Vagina (tissue), 2 donors: ENCODE measurements at regions not wholly inside any gene's neighbourhood (a gene's known extent, or its start where the extent isn't known, plus 50 kb on each side); places are given as distances from the start of the nearest gene placed in this dataset. TPM values are rescaled to one million over a fixed set of nuclear protein-coding genes. Genes with fewer than 3 reads are reported as not detected.

Source experiments
- DNase-seq, 2 donors: peaks; one replicate each; pipeline ENCODE4 v3.0.0-alpha.2; 2017; ENCODE audit errors: extremely low spot score in 2 of 2
- H3K27ac ChIP-seq: fragments of 200-600 bp; sonication (generic); one replicate; pipeline ENCODE4 v1.5.1; 2019
- H3K27me3 ChIP-seq: fragments of 200-600 bp; sonication (generic); one replicate; pipeline ENCODE4 v1.5.1; 2019
- H3K36me3 ChIP-seq, 2 donors: fragments of 200-600 bp; sonication (generic); one replicate each; pipeline ENCODE4 v1.5.1; 2017 to 2019
- H3K4me1 ChIP-seq: fragments of 200-600 bp; sonication (generic); one replicate; pipeline ENCODE4 v1.5.1; 2019
- H3K4me3 ChIP-seq, 2 donors: fragments of 200-600 bp; sonication (generic); 1 replicate in 1 of 2; 2 replicates in 1 of 2; pipeline ENCODE4 v1.5.1; 2016 to 2019
- H3K9me3 ChIP-seq: fragments of 200-600 bp; sonication (generic); one replicate; pipeline ENCODE4 v1.5.1; 2019
- CTCF ChIP-seq, 3 experiments: fragments of 450-650 bp in 2 of 3; fragments of 200-600 bp in 1 of 3; sonication (generic) in 1 of 3; IDR thresholded peaks; one replicate each; pipeline ENCODE4 v1.5.1; 2017 to 2019; ENCODE audit warnings: antibody characterized with exemption in 3 of 3, mild to moderate bottlenecking in 2 of 3, moderate library complexity in 2 of 3
- POLR2A ChIP-seq, 2 donors: fragments of 450-650 bp; IDR thresholded peaks; one replicate each; pipeline ENCODE4 v1.6.1; 2017; ENCODE audit warnings: antibody characterized with exemption in 2 of 2, mild to moderate bottlenecking in 2 of 2, moderate library complexity in 2 of 2
- POLR2AphosphoS5 ChIP-seq, 2 donors: sonication (generic); formaldehyde crosslinking; IDR thresholded peaks; one replicate each; pipeline ENCODE4 v1.9.0; 2017; ENCODE audit warnings: antibody characterized with exemption in 2 of 2, mild to moderate bottlenecking in 2 of 2, low read depth in 1 of 2; ENCODE audit not compliant: insufficient read depth in 1 of 2
- intact Hi-C: fragments of 100-400 bp; cut with DNase I; formaldehyde crosslinking; loops from one replicate; pipeline ENCODE4 v1.15.1; 2023
- microRNA-seq: library from miRNA; unstranded; fragments of <30 nt; microRNA quantifications from one replicate; pipeline ENCODE4, GENCODE V29; 2017; ENCODE audit warnings: borderline number of aligned reads, borderline replicate concordance
- small RNA-seq: library from RNA; depleted of rRNA; stranded (forward); fragments of <200 nt; gene quantifications from one replicate; pipeline ENCODE3, GENCODE V24; 2016

- no peaks in the 10 kb centered on the region for H3K27me3 ChIP-seq
- H3K9me3 ChIP-seq = no peaks in the 10 kb centered on the region
- no peak for DNase-seq
- intact Hi-C loops = no loop called here
- no peaks in the 10 kb centered on the region for H3K4me1 ChIP-seq
- no peak overlapping the region for H3K4me3 ChIP-seq
- TF ChIP-seq POLR2AphosphoS5 (IDR thresholded peaks at IDR 0.05; ENCODE audit: insufficient read depth in 1 of 2, low read depth in 1 of 2) (no peak), POLR2A (IDR thresholded peaks at IDR 0.05) (no peak), CTCF (IDR thresholded peaks at IDR 0.05) (no peak)
- no peaks in the 10 kb centered on the region for H3K36me3 ChIP-seq
- H3K27ac ChIP-seq = no peak overlapping the region
These were observed 70.2 kb upstream of the ADGRL3 start for GRCh38 chr4:61129971-61130370.

GRCh38 chr4:61143461-61143860 lies 56.7 kb upstream of the ADGRL3 start:
- DNase-seq = no peak

GRCh38 chr4:61149278-61149677 lies 50.8 kb upstream of the ADGRL3 start:
- DNase-seq = no peak
- Histone ChIP-seq H3K4me1 (no peaks in the 10 kb centered on the region), H3K27me3 (no peaks in the 10 kb centered on the region), H3K27ac (no peak overlapping the region), H3K4me3 (no peak overlapping the region), H3K9me3 (no peaks in the 10 kb centered on the region), H3K36me3 (no peaks in the 10 kb centered on the region)
- intact Hi-C loops = no loop called here
- TF ChIP-seq POLR2AphosphoS5 (IDR thresholded peaks at IDR 0.05; ENCODE audit: insufficient read depth in 1 of 2, low read depth in 1 of 2) (no peak), CTCF (IDR thresholded peaks at IDR 0.05) (no peak)

More at GRCh38 chr4:61143461-61143860, 56.7 kb upstream of the ADGRL3 start:
- no peak for TF ChIP-seq POLR2A (IDR thresholded peaks at IDR 0.05)
- TF ChIP-seq POLR2AphosphoS5 (IDR thresholded peaks at IDR 0.05; ENCODE audit: insufficient read depth in 1 of 2, low read depth in 1 of 2) = no peak
- no peak for TF ChIP-seq CTCF (IDR thresholded peaks at IDR 0.05)
- Histone ChIP-seq H3K4me1 (no peaks in the 10 kb centered on the region), H3K27ac (no peak overlapping the region), H3K9me3 (no peaks in the 10 kb centered on the region), H3K27me3 (no peaks in the 10 kb centered on the region), H3K36me3 (no peaks in the 10 kb centered on the region), H3K4me3 (no peak overlapping the region)
- intact Hi-C loops = no loop called here

Small RNAs in the stretch of these regions (microRNA-seq; reads per million reads assigned to microRNA genes)
- gene MIR548AG1 = not detected

Small RNAs in the stretch of these regions (small RNA-seq; reads per million reads assigned to genes)
- gene MIR548AG1 (not detected), gene RF00019 (not detected), gene RNU6-1325P (not detected)
